Breast epithelium (tissue), 4 donors: ENCODE measurements at regions not wholly inside any gene's neighbourhood (a gene's known extent, or its start where the extent isn't known, plus 50 kb on each side); places are given as distances from the start of the nearest gene placed in this dataset.

Experiments
- DNase-seq, 2 donors: peaks; one replicate each; pipeline ENCODE4 v3.0.0-alpha.2; 2019; ENCODE audit warnings: low spot score in 2 of 2
- H3K27ac ChIP-seq, 2 donors: fragments of 200-600 bp; sonication (generic) in 1 of 2; one replicate each; pipeline ENCODE4 v1.5.1; 2016 to 2019; ENCODE audit warnings: mild to moderate bottlenecking in 1 of 2
- H3K27me3 ChIP-seq, 2 donors: fragments of 200-600 bp; sonication (generic) in 1 of 2; one replicate each; pipeline versions ENCODE4 v1.5.1 to v1.6.0; 2017 to 2019; ENCODE audit warnings: control low read depth in 1 of 2, mild to moderate bottlenecking in 1 of 2
- H3K36me3 ChIP-seq: fragments of 200-600 bp; one replicate; pipeline ENCODE4 v1.5.1; 2019
- H3K4me1 ChIP-seq, 2 donors: fragments of 200-600 bp; sonication (generic); one replicate each; pipeline ENCODE4 v1.5.1; 2016 to 2019; ENCODE audit warnings: control low read depth in 1 of 2
- H3K4me3 ChIP-seq, 3 donors: fragments of 200-600 bp; sonication (generic); 1 replicate in 2 of 3; 2 replicates in 1 of 3; pipeline ENCODE4 v1.5.1; 2016 to 2019; ENCODE audit warnings: mild to moderate bottlenecking in 3 of 3, moderate library complexity in 2 of 3
- H3K9me3 ChIP-seq, 2 donors: fragments of 200-600 bp; sonication (generic) in 1 of 2; one replicate each; pipeline ENCODE4 v1.5.1; 2016 to 2019; ENCODE audit warnings: control low read depth in 1 of 2
- CTCF ChIP-seq, 3 donors: fragments of 450-650 bp; IDR thresholded peaks; one replicate each; pipeline ENCODE4 v1.5.1; 2016 to 2017; ENCODE audit warnings: antibody characterized with exemption in 3 of 3, mild to moderate bottlenecking in 3 of 3, moderate library complexity in 3 of 3
- POLR2A ChIP-seq: fragments of 450-650 bp; IDR thresholded peaks from one replicate; pipeline ENCODE4 v1.6.1; 2016; ENCODE audit warnings: antibody characterized with exemption, mild to moderate bottlenecking, moderate library complexity
- POLR2AphosphoS5 ChIP-seq, 3 donors: sonication (generic); formaldehyde crosslinking; IDR thresholded peaks; one replicate each; pipeline ENCODE4 v1.6.1; 2017; ENCODE audit warnings: antibody characterized with exemption in 3 of 3
- intact Hi-C: fragments of 100-400 bp; cut with DNase I; formaldehyde crosslinking; loops from one replicate; pipeline ENCODE4 v1.15.1; 2023; ENCODE audit warnings: low total_unique reads

- H3K27ac ChIP-seq = no peak overlapping the region
- no peaks in the 10 kb centered on the region for H3K27me3 ChIP-seq
- H3K9me3 ChIP-seq = no peaks in the 10 kb centered on the region
- intact Hi-C loops = no loop called here
- no peaks in the 10 kb centered on the region for H3K36me3 ChIP-seq
- H3K4me3 ChIP-seq = no peak overlapping the region
- TF ChIP-seq POLR2AphosphoS5 (IDR thresholded peaks at IDR 0.05) (no peak), CTCF (IDR thresholded peaks at IDR 0.05) (no peak), POLR2A (no peak)
- no peak for DNase-seq
- H3K4me1 ChIP-seq = no peaks in the 10 kb centered on the region
These were observed 355.0 kb downstream of the SETD4 start for GRCh38 chr21:35705237-35705887.

GRCh38 chr21:35703704-35704103 lies 356.6 kb downstream of the SETD4 start:
- no peak overlapping the region for H3K27ac ChIP-seq
- no peaks in the 10 kb centered on the region for H3K27me3 ChIP-seq
- no peaks in the 10 kb centered on the region for H3K36me3 ChIP-seq
- intact Hi-C loops = no loop called here
- no peaks in the 10 kb centered on the region for H3K9me3 ChIP-seq
- no peaks in the 10 kb centered on the region for H3K4me1 ChIP-seq
- no peak for DNase-seq
- TF ChIP-seq POLR2A = no peak
- no peak overlapping the region for H3K4me3 ChIP-seq

- Histone ChIP-seq H3K27me3 (no peaks in the 10 kb centered on the region), H3K36me3 (no peaks in the 10 kb centered on the region), H3K9me3 (no peaks in the 10 kb centered on the region), H3K27ac (no peak overlapping the region), H3K4me1 (no peaks in the 10 kb centered on the region), H3K4me3 (no peak overlapping the region)
- DNase-seq = no peak
- TF ChIP-seq CTCF (IDR thresholded peaks at IDR 0.05) (no peak), POLR2AphosphoS5 (IDR thresholded peaks at IDR 0.05) (no peak), POLR2A (no peak)
- intact Hi-C loops = no loop called here
These were observed 361.0 kb downstream of the SETD4 start for GRCh38 chr21:35699361-35699760.

DNA sequence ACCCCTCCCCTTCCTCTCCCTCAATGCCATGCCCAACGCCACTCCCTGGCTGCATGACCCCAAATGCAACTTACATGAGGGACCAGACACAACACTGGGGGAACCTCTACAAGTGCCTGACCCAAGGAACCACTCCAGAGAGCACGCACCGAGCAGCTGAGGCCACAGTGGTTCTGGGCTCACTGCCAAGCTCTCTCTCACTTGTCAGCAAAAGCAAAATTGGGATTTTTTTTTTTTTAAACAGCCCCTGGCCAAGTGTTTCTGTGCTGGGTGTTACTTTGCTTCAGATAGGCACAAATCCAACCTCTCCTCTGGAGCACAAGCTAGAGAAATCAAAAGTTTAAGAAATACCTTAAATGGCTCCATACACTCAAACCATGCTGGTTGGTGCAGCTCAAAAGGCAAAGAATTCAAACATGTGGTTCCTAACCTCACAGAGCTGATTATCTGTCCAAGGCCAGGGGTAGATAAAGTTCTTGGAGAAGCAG lies 363.0 kb downstream of the SETD4 start:
- no peak overlapping the region for H3K4me3 ChIP-seq
- intact Hi-C loops = no loop called here
- DNase-seq = peak in 1 of 2 donors; percentile 32
- no peaks in the 10 kb centered on the region for H3K36me3 ChIP-seq
- H3K9me3 ChIP-seq = no peaks in the 10 kb centered on the region
- no peak overlapping the region for H3K27ac ChIP-seq
- H3K27me3 ChIP-seq = no peaks in the 10 kb centered on the region
- no peaks in the 10 kb centered on the region for H3K4me1 ChIP-seq
- TF ChIP-seq POLR2AphosphoS5 (IDR thresholded peaks at IDR 0.05) (no peak), POLR2A (no peak), CTCF (IDR thresholded peaks at IDR 0.05) (no peak)

- H3K36me3 ChIP-seq = no peaks in the 10 kb centered on the region
- H3K9me3 ChIP-seq = no peaks in the 10 kb centered on the region
- no peak overlapping the region for H3K27ac ChIP-seq
- no peaks in the 10 kb centered on the region for H3K4me1 ChIP-seq
- TF ChIP-seq CTCF (IDR thresholded peaks at IDR 0.05) (no peak), POLR2AphosphoS5 (IDR thresholded peaks at IDR 0.05) (no peak), POLR2A (no peak)
- no peaks in the 10 kb centered on the region for H3K27me3 ChIP-seq
- H3K4me3 ChIP-seq = no peak overlapping the region
- DNase-seq = no peak
- intact Hi-C loops = no loop called here
These were observed 363.7 kb downstream of the SETD4 start for GRCh38 chr21:35696644-35697043.
